Endothelial cell of umbilical vein (primary cell): ENCODE measurements at regions not wholly inside any gene's neighbourhood (a gene's known extent, or its start where the extent isn't known, plus 50 kb on each side); places are given as distances from the start of the nearest gene placed in this dataset.

ENCODE experiments used
- BruUV-seq: library from RNA; stranded (reverse); fragments of 400-500 nt; replicated peaks from 2 replicates; lab custom pipeline; 2021; lab: Mats Ljungman, UMichigan
- CTCF ChIA-PET: fragments of 300-600, 350-600 bp; sonication (Branson Sonifier 250); formaldehyde crosslinking; loops from one replicate; lab custom pipeline; 2021; ENCODE audit warnings: antibody characterized with exemption, inconsistent platforms; lab: Charles Lee
- POLR2A ChIA-PET: fragments of 300-600, 350-600 bp; sonication (Branson Sonifier 250); formaldehyde crosslinking; loops from one replicate; lab custom pipeline; 2021; ENCODE audit warnings: antibody characterized with exemption, inconsistent platforms; lab: Charles Lee
- DNase-seq: peaks from one replicate; pipeline ENCODE4 v3.0.0-alpha.2; 2011; ENCODE audit warnings: low read depth, low spot score
- FAIRE-seq: peaks from 2 replicates; lab custom pipeline; 2011; peaks lifted over from hg19 to GRCh38; lab: Jason Lieb, UNC
- H2AFZ ChIP-seq: 2 replicates; pipeline ENCODE4 v1.6.0; 2012; ENCODE audit warnings: low read depth, low read length, control low read depth, inconsistent platforms
- H3K27ac ChIP-seq: 2 replicates; pipeline ENCODE4 v1.5.1; 2011; ENCODE audit warnings: low read depth, mild to moderate bottlenecking, control low read depth, low read length, moderate library complexity; ENCODE audit not compliant: insufficient read depth
- H3K27me3 ChIP-seq, 2 experiments: 2 replicates each; pipeline versions ENCODE4 v1.6.0 to v1.6.1; 2011; ENCODE audit warnings: low read length in 2 of 2, mixed read lengths in 1 of 2; ENCODE audit not compliant: control insufficient read depth in 2 of 2, insufficient read depth in 2 of 2
- H3K36me3 ChIP-seq, 2 experiments: 2 replicates in 1 of 2; 3 replicates in 1 of 2; pipeline ENCODE4 v1.5.1; 2011; ENCODE audit warnings: low read length in 2 of 2, mild to moderate bottlenecking in 1 of 2, moderate library complexity in 1 of 2; ENCODE audit not compliant: control insufficient read depth in 2 of 2, insufficient read depth in 2 of 2; ENCODE audit errors: extremely low read depth in 1 of 2
- H3K4me1 ChIP-seq: 3 replicates; pipeline ENCODE4 v1.5.1; 2011; ENCODE audit warnings: mild to moderate bottlenecking, low read length; ENCODE audit not compliant: control insufficient read depth, insufficient read depth; ENCODE audit errors: extremely low read depth
- H3K4me2 ChIP-seq: 2 replicates; pipeline ENCODE4 v1.6.1; 2011; ENCODE audit warnings: low read length, control low read depth, mixed read lengths; ENCODE audit not compliant: insufficient read depth
- H3K4me3 ChIP-seq, 3 experiments: fragments of 200-600 bp in 1 of 3; sonication (generic), shearing (Covaris generic) in 1 of 3; replicated peaks in 1 of 3; 2 replicates each; pipeline ENCODE4 v1.5.1; 2011 to 2016; ENCODE audit warnings: control low read depth in 3 of 3, low read length in 3 of 3, mild to moderate bottlenecking in 2 of 3, inconsistent platforms in 1 of 3, low read depth in 1 of 3, moderate library complexity in 1 of 3; ENCODE audit not compliant: insufficient read depth in 1 of 3
- H3K79me2 ChIP-seq: 2 replicates; pipeline ENCODE4 v1.6.0; 2012; ENCODE audit warnings: low read length, inconsistent platforms; ENCODE audit not compliant: control insufficient read depth, insufficient read depth
- H3K9ac ChIP-seq: replicated peaks from 2 replicates; pipeline ENCODE3; 2011; ENCODE audit warnings: low read length, control low read depth; ENCODE audit not compliant: insufficient read depth; ENCODE audit errors: extremely low read depth
- H3K9me1 ChIP-seq: replicated peaks from 3 replicates; pipeline ENCODE4 v1.6.0; 2011; ENCODE audit warnings: mild to moderate bottlenecking, low read length; ENCODE audit not compliant: control insufficient read depth, insufficient read depth; ENCODE audit errors: extremely low read depth
- H3K9me3 ChIP-seq: replicated peaks from 2 replicates; pipeline ENCODE4 v1.5.1; 2012; ENCODE audit warnings: low read length, inconsistent platforms; ENCODE audit not compliant: control insufficient read depth, insufficient read depth
- H4K20me1 ChIP-seq: replicated peaks from 2 replicates; pipeline ENCODE3; 2011; ENCODE audit warnings: mild to moderate bottlenecking, low read length; ENCODE audit not compliant: control insufficient read depth, insufficient read depth; ENCODE audit errors: extremely low read depth
- EZH2 ChIP-seq: IDR thresholded peaks from 2 replicates; pipeline ENCODE4 v1.6.1; 2012; ENCODE audit warnings: borderline replicate concordance, low read depth, mild to moderate bottlenecking, moderate library complexity, low read length, inconsistent platforms; ENCODE audit not compliant: severe bottlenecking
- FOS ChIP-seq: IDR thresholded peaks from 2 replicates; pipeline ENCODE4 v1.6.1; 2011; ENCODE audit warnings: mild to moderate bottlenecking, low read length, moderate library complexity, borderline replicate concordance; ENCODE audit not compliant: insufficient read depth
- GATA2 ChIP-seq: IDR thresholded peaks from 2 replicates; pipeline ENCODE4 v1.7.0; 2011; ENCODE audit warnings: low read depth, mild to moderate bottlenecking, moderate library complexity, mixed read lengths, low read length; ENCODE audit not compliant: insufficient read length, insufficient read depth
- JUN ChIP-seq: IDR thresholded peaks from 2 replicates; pipeline ENCODE4 v1.6.1; 2011; ENCODE audit warnings: borderline replicate concordance, low read depth; ENCODE audit not compliant: insufficient read length, insufficient read depth
- MYC ChIP-seq: IDR thresholded peaks from one replicate; pipeline ENCODE4 v1.6.1; 2011; ENCODE audit warnings: mild to moderate bottlenecking, low read depth, low read length
- POLR2A ChIP-seq: IDR thresholded peaks from 2 replicates; pipeline ENCODE4 v1.6.1; 2012; ENCODE audit warnings: low read depth, mild to moderate bottlenecking, control low read depth, low read length
- POLR2AphosphoS5 ChIP-seq: IDR thresholded peaks from 2 replicates; pipeline ENCODE4 v1.6.1; 2012; ENCODE audit warnings: low read depth, mild to moderate bottlenecking, control low read depth, low read length, moderate library complexity; ENCODE audit not compliant: insufficient read depth
- dilution Hi-C: fragments of 300-500 bp; cut with MboI; formaldehyde crosslinking; loops from one replicate; pipeline ENCODE4 v1.15.0; 2019; ENCODE audit warnings: low sequenced_read_pairs; ENCODE audit not compliant: extremely low pct_ligation_motif_present
- intact Hi-C: fragments of 100-400 bp; cut with micrococcal nuclease; formaldehyde crosslinking; loops from one replicate; pipeline ENCODE4 v1.10.0; 2022
- TF ChIP-seq, protein P1 (sequence below): IDR thresholded peaks from 2 replicates; pipeline ENCODE4 v1.6.1; 2011; ENCODE audit not compliant: insufficient read depth, insufficient read length
- TF ChIP-seq, protein P2 (sequence below), 2 donors: IDR thresholded peaks; 1 replicate in 1 of 2; 2 replicates in 1 of 2; pipeline ENCODE4 v1.5.1; 2011; ENCODE audit warnings: low read length in 2 of 2, mild to moderate bottlenecking in 2 of 2, moderate library complexity in 2 of 2, control low read depth in 1 of 2, inconsistent platforms in 1 of 2, low read depth in 1 of 2; ENCODE audit not compliant: insufficient read depth in 1 of 2; ENCODE audit errors: extremely low read depth in 1 of 2

DNA sequence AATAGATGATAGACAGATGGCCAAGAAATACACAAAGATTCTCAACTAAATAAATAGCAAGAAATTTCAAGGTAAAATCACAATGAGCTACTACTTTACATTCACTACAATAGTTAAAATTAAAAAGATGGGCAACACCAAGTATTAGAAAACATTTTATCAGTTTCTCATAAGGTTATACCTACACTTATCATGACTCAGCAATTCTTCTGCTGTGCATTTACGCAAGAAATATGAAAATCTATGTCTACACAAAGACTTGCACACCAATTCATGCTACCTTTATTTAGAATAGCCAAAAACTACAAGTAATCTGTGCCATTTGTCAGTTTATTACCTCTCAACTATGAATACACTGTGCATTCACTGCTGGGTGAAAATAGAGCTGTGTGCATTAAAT, 937.4 kb upstream of the NRXN1 start:
- Histone ChIP-seq H4K20me1 (no peaks in the 10 kb centered on the region), H3K27ac (no peak overlapping the region), H3K9me3 (no peaks in the 10 kb centered on the region), H3K4me2 (no peak overlapping the region), H3K36me3 (no peaks in the 10 kb centered on the region), H3K9ac (no peak overlapping the region), H3K79me2 (no peaks in the 10 kb centered on the region), H2AFZ (no peak overlapping the region), H3K4me3 (no peak overlapping the region), H3K27me3 (no peaks in the 10 kb centered on the region), H3K9me1 (no peaks in the 10 kb centered on the region), H3K4me1 (no peaks in the 10 kb centered on the region)
- FAIRE-seq (no peak), DNase-seq (no peak)
- POLR2A ChIA-PET, result no interaction called here
- CTCF ChIA-PET, result no interaction called here
- intact Hi-C loops (no loop called here), dilution Hi-C loops (no loop called here)
- TF ChIP-seq, protein P1, sequence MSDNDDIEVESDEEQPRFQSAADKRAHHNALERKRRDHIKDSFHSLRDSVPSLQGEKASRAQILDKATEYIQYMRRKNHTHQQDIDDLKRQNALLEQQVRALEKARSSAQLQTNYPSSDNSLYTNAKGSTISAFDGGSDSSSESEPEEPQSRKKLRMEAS, result no peak
- no peak for TF ChIP-seq GATA2
- no peak for TF ChIP-seq POLR2AphosphoS5
- no peak for TF ChIP-seq POLR2A
- no peak for TF ChIP-seq EZH2
- TF ChIP-seq FOS, result no peak
- TF ChIP-seq JUN, result no peak
- TF ChIP-seq, protein P2, sequence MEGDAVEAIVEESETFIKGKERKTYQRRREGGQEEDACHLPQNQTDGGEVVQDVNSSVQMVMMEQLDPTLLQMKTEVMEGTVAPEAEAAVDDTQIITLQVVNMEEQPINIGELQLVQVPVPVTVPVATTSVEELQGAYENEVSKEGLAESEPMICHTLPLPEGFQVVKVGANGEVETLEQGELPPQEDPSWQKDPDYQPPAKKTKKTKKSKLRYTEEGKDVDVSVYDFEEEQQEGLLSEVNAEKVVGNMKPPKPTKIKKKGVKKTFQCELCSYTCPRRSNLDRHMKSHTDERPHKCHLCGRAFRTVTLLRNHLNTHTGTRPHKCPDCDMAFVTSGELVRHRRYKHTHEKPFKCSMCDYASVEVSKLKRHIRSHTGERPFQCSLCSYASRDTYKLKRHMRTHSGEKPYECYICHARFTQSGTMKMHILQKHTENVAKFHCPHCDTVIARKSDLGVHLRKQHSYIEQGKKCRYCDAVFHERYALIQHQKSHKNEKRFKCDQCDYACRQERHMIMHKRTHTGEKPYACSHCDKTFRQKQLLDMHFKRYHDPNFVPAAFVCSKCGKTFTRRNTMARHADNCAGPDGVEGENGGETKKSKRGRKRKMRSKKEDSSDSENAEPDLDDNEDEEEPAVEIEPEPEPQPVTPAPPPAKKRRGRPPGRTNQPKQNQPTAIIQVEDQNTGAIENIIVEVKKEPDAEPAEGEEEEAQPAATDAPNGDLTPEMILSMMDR (IDR thresholded peaks at IDR 0.05; ENCODE audit: extremely low read depth in 1 of 2, insufficient read depth in 1 of 2, low read depth in 1 of 2, low read length in 2 of 2), result no peak
- no peak for TF ChIP-seq MYC
- no TSS peak for BruUV-seq
